ENCODE measurements at regions not wholly inside any gene's neighbourhood (a gene's known extent, or its start where the extent isn't known, plus 50 kb on each side); places are given as distances from the start of the nearest gene placed in this dataset.

- TF ChIP-seq CTCF (IDR thresholded peaks at IDR 0.05; ENCODE audit: low read depth, low read length, missing control alignments): no peak
- no peak overlapping the region for H3K4me3 ChIP-seq (ENCODE audit: low read depth, low read length)
- DNase-seq (ENCODE audit: low read depth): no peak
These were observed 386.2 kb downstream of the LRRIQ3 start for GRCh38 chr1:73811798-73812197.

DNA sequence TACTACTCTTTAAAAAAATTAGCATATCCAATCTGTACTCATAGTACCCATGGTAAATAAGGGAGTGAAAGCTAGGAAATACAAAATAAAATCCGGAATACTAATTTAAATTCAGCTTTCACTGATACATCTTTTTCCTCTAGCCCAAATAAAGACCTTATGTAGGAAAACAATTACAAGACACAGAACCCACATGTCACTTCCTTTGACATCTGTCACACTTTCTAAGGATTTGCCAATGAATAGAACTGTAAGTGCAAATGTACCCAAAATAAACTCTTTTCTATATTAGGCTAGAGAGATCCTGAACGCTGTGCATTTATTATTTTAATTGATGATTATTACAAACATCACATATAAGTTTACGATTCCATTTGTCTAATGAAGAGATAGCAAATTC is 393.0 kb downstream of the LRRIQ3 start:
- TF ChIP-seq CTCF (IDR thresholded peaks at IDR 0.05; ENCODE audit: low read depth, low read length, missing control alignments): no peak
- H3K4me3 ChIP-seq (ENCODE audit: low read depth, low read length): no peak overlapping the region
- no peak for DNase-seq (ENCODE audit: low read depth)

GRCh38 chr1:73803380-73803779 is 394.6 kb downstream of the LRRIQ3 start:
- no peak overlapping the region for H3K4me3 ChIP-seq (ENCODE audit: low read depth, low read length)
- TF ChIP-seq CTCF (IDR thresholded peaks at IDR 0.05; ENCODE audit: low read depth, low read length, missing control alignments): no peak
- DNase-seq (ENCODE audit: low read depth): no peak

GRCh38 chr1:73801912-73802429 is 396.0 kb downstream of the LRRIQ3 start:
- H3K4me3 ChIP-seq (ENCODE audit: low read depth, low read length): no peak overlapping the region
- no peak for DNase-seq (ENCODE audit: low read depth)
- TF ChIP-seq CTCF (IDR thresholded peaks at IDR 0.05; ENCODE audit: low read depth, low read length, missing control alignments): no peak

DNA sequence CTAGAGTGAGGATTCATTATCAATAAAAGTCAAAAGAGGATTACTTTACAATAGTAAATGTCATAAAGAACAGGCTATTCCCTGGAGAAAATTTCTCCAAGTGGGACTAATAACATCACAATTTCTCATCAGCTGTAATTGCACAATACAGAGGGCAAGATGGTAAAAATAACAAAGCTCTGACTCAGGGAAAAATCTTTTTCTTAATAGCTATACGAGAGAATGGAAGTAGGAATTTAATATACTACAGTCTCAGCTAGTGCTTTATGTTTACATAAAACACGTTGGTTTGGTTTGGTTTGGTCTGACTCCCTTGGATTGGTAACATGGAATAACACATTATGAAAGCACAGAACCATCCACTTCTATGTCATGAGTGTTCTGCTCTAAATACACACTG is 397.6 kb downstream of the LRRIQ3 start:
- H3K4me3 ChIP-seq (ENCODE audit: low read depth, low read length): no peak overlapping the region
- TF ChIP-seq CTCF (IDR thresholded peaks at IDR 0.05; ENCODE audit: low read depth, low read length, missing control alignments): no peak
- DNase-seq (ENCODE audit: low read depth): no peak

- no peak for DNase-seq (ENCODE audit: low read depth)
- no peak overlapping the region for H3K4me3 ChIP-seq (ENCODE audit: low read depth, low read length)
- TF ChIP-seq CTCF (IDR thresholded peaks at IDR 0.05; ENCODE audit: low read depth, low read length, missing control alignments): no peak
These were observed 408.0 kb downstream of the LRRIQ3 start for GRCh38 chr1:73789965-73790364.

DNA sequence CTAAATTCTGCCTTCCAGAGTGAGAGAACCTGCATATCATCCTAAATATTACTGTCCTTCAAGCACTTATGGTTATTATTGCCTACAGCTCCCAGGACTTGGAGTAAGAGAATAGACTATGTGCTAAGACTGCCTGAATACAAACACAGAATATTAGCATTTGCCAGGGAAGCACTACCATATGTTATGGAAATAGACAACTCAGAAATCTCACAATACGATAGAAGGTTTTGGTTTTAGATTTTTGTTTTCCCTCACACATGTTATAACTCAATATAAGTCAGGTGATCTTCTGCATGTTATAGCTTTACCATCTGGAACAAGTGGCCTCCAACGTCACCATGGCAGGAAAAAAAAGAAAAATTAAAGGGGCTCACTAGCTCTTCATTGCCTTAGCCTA is 413.9 kb downstream of the LRRIQ3 start:
- H3K4me3 ChIP-seq (ENCODE audit: low read depth, low read length): no peak overlapping the region
- DNase-seq (ENCODE audit: low read depth): no peak
- no peak for TF ChIP-seq CTCF (IDR thresholded peaks at IDR 0.05; ENCODE audit: low read depth, low read length, missing control alignments)

Data from GM12864 (cell line).